Loucy (cell line): ENCODE measurements at regions not wholly inside any gene's neighbourhood (a gene's known extent, or its start where the extent isn't known, plus 50 kb on each side); places are given as distances from the start of the nearest gene placed in this dataset.

ENCODE experiments used
- H2AFZ ChIP-seq: fragments of 200-600 bp; sonication (generic); 2 replicates; pipeline ENCODE4 v1.6.0; 2016; ENCODE audit warnings: antibody characterized with exemption, mild to moderate bottlenecking, low read length, moderate library complexity
- H3F3A ChIP-seq: fragments of 200-600 bp; 2 replicates; pipeline ENCODE4 v1.6.0; 2016; ENCODE audit warnings: antibody characterized with exemption, low read depth, mild to moderate bottlenecking
- H3K27me3 ChIP-seq: fragments of 200-600 bp; sonication (generic); 2 replicates; pipeline ENCODE4 v1.6.1; 2014; ENCODE audit warnings: low read length, mild to moderate bottlenecking; ENCODE audit not compliant: insufficient read depth, poor library complexity, severe bottlenecking
- H3K36me3 ChIP-seq: fragments of 200-600 bp; sonication (generic); 2 replicates; pipeline ENCODE4 v1.6.1; 2016; ENCODE audit warnings: low read length; ENCODE audit not compliant: insufficient read depth
- H3K4me1 ChIP-seq: fragments of 200-600 bp; sonication (generic); 2 replicates; pipeline ENCODE4 v1.5.1; 2014; ENCODE audit warnings: low read length, mild to moderate bottlenecking; ENCODE audit not compliant: insufficient read depth, poor library complexity, severe bottlenecking
- H3K4me2 ChIP-seq: fragments of 200-600 bp; sonication (generic); 2 replicates; pipeline ENCODE4 v1.6.0; 2014; ENCODE audit warnings: antibody characterized with exemption, low read length, low read depth, mild to moderate bottlenecking; ENCODE audit not compliant: poor library complexity, severe bottlenecking
- H3K4me3 ChIP-seq: fragments of 200-600 bp; sonication (generic); 2 replicates; pipeline ENCODE4 v1.5.1; 2014; ENCODE audit warnings: low read length, mild to moderate bottlenecking, mixed read lengths; ENCODE audit not compliant: poor library complexity, severe bottlenecking
- H3K79me2 ChIP-seq: fragments of 200-600 bp; sonication (generic); 2 replicates; pipeline ENCODE4 v1.6.1; 2014; ENCODE audit warnings: low read length; ENCODE audit not compliant: insufficient read depth
- H3K9ac ChIP-seq: fragments of 200-600 bp; sonication (generic); 2 replicates; pipeline ENCODE4 v1.6.0; 2014; ENCODE audit warnings: mild to moderate bottlenecking, low read depth, low read length, moderate library complexity; ENCODE audit not compliant: poor library complexity, severe bottlenecking
- H3K9me2 ChIP-seq: fragments of 200-600 bp; sonication (generic); replicated peaks from 2 replicates; pipeline ENCODE4 v1.6.1; 2016; ENCODE audit warnings: low read depth, low read length, mixed read lengths
- H3K9me3 ChIP-seq: fragments of 200-600 bp; sonication (generic); 2 replicates; pipeline ENCODE4 v1.6.1; 2014; ENCODE audit warnings: mild to moderate bottlenecking, antibody characterized with exemption, low read length, low read depth; ENCODE audit not compliant: insufficient read depth
- H4K20me1 ChIP-seq: fragments of 200-600 bp; sonication (generic); 2 replicates; pipeline ENCODE4 v1.6.0; 2014; ENCODE audit warnings: antibody characterized with exemption, low read length, mild to moderate bottlenecking; ENCODE audit not compliant: insufficient read depth, poor library complexity, severe bottlenecking
- CTCF ChIP-seq: fragments of 200-600 bp; sonication (generic); conservative IDR thresholded peaks from 2 replicates; pipeline ENCODE4 v1.5.1; 2014; ENCODE audit warnings: mild to moderate bottlenecking, antibody characterized with exemption, low read length
- EZH2phosphoT487 ChIP-seq: fragments of 200-600 bp; IDR thresholded peaks from 2 replicates; pipeline ENCODE4 v1.6.1; 2018; ENCODE audit warnings: antibody characterized with exemption, mild to moderate bottlenecking, moderate library complexity, borderline replicate concordance

- Histone ChIP-seq H3K4me1 (no peaks in the 10 kb centered on the region), H3K27me3 (no peaks in the 10 kb centered on the region), H3K79me2 (no peaks in the 10 kb centered on the region), H3K9me3 (0 out of 2 replicates have a peak, but pooled peaks cover 5% of the 10 kb centered on the region), H4K20me1 (no peaks in the 10 kb centered on the region), H2AFZ (no peak overlapping the region), H3K9ac (no peak overlapping the region), H3K4me3 (no peak overlapping the region), H3K9me2 (no peaks in the 10 kb centered on the region), H3F3A (no peaks in the 10 kb centered on the region), H3K4me2 (no peak overlapping the region), H3K36me3 (no peaks in the 10 kb centered on the region)
- TF ChIP-seq CTCF (no peak), EZH2phosphoT487 (no peak)
These were observed 62.8 kb downstream of the MED10 start for GRCh38 chr5:6315580-6315979.

- Histone ChIP-seq H3F3A (no peaks in the 10 kb centered on the region), H3K79me2 (no peaks in the 10 kb centered on the region), H3K27me3 (no peaks in the 10 kb centered on the region), H4K20me1 (no peaks in the 10 kb centered on the region), H3K9me2 (no peaks in the 10 kb centered on the region), H3K4me2 (no peak overlapping the region), H3K9me3 (peaks cover 5% of the 10 kb centered on the region; the same call in 1 of the 2 replicates), H3K36me3 (no peaks in the 10 kb centered on the region), H3K9ac (no peak overlapping the region), H3K4me1 (no peaks in the 10 kb centered on the region), H3K4me3 (no peak overlapping the region), H2AFZ (no peak overlapping the region)
- no peak for TF ChIP-seq CTCF
- no peak for TF ChIP-seq EZH2phosphoT487
These were observed 66.5 kb downstream of the MED10 start for GRCh38 chr5:6311568-6312501.

- TF ChIP-seq EZH2phosphoT487: no peak
- TF ChIP-seq CTCF: no peak
- Histone ChIP-seq H3K9ac (no peak overlapping the region), H3K9me3 (peaks cover 5% of the 10 kb centered on the region; the same call in 1 of the 2 replicates), H3K36me3 (no peaks in the 10 kb centered on the region), H3K79me2 (no peaks in the 10 kb centered on the region), H3K4me1 (no peaks in the 10 kb centered on the region), H3K9me2 (no peaks in the 10 kb centered on the region), H3K27me3 (no peaks in the 10 kb centered on the region), H2AFZ (no peak overlapping the region), H3F3A (no peaks in the 10 kb centered on the region), H3K4me2 (no peak overlapping the region), H3K4me3 (no peak overlapping the region), H4K20me1 (no peaks in the 10 kb centered on the region)
These were observed 68.4 kb downstream of the MED10 start for GRCh38 chr5:6309949-6310348.
